ENCODE measurements at regions not wholly inside any gene's neighbourhood (a gene's known extent, or its start where the extent isn't known, plus 50 kb on each side); places are given as distances from the start of the nearest gene placed in this dataset.
"Not testable (repeated sequence)": the region's sequence is repeated elsewhere in the genome, so short reads cannot be mapped to it uniquely, and the experiment has no call there.

DNA sequence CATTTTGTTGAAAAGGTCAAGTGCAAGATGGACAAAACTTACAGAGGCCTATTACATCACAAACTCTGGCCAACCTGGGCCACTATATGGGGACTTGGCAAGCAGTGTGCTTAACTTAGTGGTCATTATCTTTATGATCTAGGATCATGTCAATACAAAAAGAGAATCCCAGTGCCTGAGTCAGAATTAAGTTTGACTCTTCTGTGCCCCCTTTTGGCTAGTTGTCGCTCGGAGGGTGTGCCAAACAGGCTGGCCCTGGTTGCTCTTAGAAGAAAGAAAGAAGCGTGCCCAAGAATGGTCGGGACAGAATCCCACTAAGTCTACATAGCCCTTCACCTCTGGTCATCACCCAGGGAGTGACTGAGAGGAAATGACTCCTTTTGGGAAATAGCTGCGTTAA lies 100.1 kb downstream of the EIF4E start:
- peak in 3 of 4 experiments; percentile 3 to 6 (median 4) for DNase-seq

DNA sequence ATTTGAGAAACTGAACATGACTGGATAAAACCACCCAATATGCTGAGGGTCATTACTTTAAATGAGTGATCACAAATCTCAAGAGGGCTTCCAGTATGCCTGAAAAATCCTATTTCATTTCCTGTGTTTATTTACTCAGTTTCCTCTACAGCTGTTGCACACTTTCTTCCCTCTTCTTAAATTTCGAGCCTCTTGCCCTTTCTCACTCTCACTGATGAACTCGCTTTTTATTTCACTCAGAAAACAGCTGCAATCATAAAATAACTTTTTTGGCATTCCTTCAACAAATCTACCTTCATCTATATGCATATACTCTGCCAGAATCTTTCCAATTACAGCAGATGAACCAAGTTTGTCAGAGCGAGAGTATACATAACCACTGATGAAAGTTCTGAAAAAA lies 101.3 kb downstream of the EIF4E start:
- DNase-seq, result no peak

DNA sequence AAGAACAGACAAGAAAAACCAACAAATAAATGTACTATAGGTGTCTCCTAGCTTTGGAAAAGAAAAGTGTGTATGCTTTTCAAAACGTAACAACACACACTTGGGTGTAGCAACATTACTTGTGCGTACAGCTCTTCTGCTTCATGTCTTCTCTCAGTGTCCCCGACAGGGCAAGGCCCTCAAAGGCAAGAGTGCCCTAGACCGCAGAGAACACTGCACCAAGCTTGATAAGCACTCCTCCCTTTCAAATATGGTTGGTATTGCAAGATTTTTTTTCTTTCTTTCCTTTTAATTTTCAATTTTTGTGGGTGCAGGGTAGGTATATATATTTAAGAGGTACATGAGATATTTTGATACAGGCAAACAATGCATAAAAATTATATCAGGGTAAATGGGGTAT lies 106.8 kb downstream of the EIF4E start:
- no peak for DNase-seq

DNA sequence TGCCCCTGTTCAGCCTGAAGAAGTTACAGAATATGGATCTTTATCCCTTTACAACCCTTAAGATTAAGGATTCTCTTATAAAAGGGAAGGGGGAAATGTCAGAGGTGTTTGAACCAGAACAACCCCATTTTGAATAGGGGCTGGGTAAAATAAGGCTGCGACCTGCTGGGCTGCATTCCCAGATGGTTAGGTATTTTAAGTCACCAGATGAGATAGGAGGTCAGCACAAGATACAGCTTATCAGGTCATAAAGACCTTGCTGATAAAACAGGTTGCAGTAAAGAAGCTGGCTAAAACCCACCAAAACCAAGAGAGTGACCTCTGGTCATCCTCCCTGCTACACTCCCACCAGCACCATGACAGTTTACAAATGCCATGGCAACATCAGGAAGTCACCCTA lies 110.8 kb downstream of the EIF4E start:
- DNase-seq, result not testable (repeated sequence)

DNA sequence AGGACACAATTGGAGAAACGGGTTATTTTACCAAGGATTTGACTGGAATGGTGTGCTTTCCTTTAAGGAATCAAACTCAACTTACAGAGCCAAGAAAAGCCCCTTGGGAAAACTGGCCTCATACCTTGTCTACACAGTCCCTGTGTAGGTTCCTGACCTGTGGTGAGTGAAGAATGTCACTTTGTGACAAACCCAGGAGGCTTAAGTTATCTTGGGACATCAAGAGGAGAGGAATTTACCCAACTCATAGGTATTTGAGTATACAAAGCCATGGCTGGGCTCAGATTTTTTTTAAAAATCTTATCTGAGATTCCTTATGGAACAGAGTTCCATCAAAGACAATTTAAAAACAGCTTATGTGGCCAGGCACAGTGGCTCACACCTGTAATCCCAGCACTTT lies 112.1 kb downstream of the EIF4E start:
- no peak for DNase-seq

DNA sequence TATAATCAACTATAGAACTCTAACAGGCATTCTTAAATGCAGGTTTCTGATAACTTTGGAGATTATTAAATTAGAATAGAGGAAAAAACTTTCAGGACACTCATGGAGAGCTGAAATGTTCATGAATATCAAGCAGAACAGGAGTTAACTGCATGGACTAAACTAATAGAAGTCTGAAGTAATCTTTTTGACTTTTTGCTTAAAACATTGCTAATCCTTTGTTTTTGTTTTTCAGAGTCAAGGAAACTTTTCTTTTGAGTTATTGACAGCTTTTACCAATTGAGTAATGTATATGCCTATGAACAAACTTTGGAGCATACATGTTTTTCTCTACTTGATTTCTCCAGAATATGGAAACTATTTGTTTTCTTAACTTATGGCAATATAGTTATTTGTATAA lies 112.5 kb downstream of the EIF4E start:
- DNase-seq, result no peak

DNA sequence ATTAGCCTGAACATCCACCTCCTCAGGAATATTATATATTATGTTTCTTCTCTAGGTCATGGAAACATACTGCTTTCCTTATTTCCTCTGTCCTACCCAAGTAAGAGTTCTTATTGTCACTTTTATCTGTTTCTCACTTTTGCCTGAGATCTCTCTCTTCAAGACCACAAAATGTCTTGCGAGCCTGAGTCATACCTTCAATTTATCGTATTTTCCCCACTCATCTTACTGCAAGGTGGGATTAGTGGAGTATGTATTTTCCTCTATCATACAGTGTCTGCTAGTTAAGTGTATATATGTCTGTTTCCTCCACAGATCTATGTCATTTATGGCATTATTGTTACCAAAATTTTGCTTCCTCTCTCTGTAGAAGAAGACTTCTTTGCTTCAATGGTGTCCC lies 124.5 kb downstream of the EIF4E start:
- no peak for DNase-seq

DNA sequence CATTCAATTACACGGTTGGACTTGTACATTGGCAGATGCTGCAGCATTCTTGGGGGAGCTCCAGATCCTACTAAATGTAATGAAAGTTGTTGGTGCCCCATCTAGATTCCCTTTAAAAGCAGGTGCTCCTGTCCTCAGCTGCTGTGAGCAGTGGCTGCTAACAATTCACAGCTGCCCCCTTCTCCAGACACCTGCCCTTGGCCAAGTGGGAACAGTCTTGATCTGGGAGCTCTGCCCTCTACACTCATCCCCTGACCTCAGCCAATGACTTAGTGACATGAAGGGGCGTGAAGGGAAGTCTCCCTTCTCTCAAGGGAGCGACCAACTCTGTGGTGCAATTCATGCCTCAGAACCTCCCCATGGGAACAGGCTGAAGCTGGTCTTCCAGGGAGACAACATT lies 125.7 kb downstream of the EIF4E start:
- no peak for DNase-seq

DNA sequence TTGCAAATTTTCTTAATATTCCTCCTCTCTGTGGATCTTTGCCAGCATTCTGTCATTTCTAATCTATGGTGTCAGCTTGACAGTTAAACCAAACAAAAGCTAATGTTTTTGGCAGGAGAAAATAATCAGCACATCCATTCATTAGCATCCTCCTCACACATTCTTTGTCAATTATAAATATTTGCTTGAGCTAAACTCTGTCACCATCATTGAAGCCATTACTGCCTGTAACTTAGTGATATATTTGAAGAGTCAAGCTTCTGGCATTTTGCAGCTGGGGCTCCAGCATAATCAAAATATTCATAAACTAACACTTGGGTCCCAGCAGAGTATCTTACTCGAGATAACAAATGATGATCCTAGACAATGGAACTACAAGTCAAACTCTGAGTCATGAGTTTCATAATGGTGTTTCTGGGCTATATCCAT lies 126.1 kb downstream of the EIF4E start:
- no peak for DNase-seq

DNA sequence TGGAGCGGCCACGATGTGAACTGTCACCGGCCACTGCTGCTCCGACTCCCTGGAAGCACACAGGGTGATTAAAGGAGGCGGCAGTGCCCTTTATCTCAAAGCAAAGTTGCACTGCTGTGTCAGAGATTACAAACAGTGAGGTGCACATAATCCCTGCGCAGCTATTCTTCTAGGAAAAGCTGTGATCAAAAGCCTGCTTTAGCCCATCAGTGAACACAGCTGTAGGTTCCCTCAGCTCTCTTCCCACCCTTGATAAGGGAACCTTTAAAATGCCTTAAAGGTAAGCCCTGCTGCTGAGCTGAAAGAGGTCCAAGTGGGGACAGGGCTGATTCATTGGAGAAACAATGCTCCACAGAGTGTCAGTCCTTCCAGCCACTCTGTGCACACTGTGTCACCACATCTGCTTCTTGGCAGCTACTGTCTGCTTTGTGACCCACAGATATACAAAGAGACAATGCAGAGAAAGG lies 127.6 kb downstream of the EIF4E start:
- DNase-seq, result no peak

DNA sequence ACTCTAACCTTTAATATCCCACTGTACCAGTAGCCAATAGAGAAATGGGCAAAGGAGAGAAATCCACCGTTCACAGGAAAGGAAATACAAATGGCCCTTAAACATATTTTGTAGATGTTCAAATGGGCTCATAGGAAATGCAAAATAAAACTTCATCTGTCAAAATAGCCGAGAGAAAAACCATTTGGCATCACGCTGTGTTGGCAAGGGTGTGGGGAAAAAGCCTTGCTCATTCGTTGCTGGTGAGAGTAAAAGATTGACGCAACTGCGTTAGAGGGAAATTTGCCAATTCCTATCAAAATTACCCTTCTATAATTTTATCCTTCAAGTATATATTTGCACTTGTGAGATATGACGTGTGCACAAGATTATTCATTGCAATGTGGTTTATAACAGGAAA lies 131.9 kb downstream of the EIF4E start:
- DNase-seq, result no peak

DNA sequence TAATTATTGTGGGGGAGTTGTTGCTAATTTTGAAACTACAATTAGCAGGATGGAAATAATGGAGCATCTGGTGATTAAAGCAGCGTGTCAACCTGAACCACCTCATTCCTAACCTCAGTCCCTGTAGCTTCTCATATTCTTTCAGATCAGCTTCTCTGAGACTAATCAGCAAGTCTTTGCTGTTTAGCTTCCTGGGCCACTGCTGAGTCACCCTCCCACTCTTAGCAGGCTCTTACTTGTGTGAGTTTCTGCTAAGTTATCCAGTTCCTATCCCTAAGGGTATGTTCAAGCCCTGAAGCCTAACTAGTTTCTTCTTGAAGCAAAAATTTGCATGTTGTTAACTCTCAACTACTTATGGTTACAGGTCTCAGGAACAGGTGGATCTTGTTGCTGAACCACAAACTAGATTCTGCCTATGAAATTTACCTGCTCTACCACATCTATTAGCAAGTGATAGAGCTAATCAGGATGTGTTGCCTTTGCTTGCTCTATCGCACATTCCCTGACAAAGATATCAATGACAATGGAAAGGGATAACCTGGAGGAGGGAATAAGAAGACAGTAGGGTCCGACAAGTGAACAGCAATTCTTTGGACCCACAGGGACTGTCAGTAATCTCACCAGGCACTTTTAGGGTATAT lies 134.2 kb downstream of the EIF4E start:
- peak; percentile 38 to 63 (median 60) for DNase-seq

DNA sequence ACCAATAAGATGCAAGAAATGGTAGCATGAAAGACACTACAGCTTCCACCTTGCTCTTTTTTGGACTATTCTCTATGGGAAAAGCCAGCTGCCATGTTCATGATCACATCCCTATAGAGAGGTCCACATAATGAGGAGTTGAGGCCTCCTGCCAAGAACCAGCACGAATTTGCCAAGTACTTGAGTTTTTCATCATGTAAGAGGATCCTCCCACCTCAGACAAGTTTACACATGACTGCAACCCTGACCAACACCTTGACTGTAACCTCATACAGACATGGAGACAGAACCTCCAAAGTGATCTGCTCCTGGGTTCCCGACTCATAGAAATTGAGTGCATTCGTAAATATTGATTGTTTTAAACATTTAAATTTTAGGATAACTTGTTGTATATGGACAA lies 135.2 kb upstream of the TSPAN5 start:
- no peak for DNase-seq

DNA sequence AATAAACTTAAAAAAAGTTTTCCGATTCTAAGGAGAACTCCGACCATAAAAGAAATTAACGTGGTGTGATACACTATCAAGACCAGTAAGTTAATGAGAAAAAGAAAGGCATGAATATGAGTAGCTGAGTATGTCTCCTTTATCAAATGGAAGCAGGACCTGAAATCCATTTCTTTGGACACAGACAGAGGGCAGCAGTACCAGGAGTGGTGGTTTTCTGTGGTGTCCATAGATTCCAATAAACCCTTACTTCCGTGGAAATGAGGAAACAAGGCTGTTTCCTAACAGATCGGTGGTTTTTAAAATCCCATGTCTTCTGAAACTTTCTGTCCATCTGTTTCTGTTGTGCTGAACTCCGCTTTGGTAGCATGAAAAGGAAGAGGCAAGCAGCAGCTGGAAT lies 128.5 kb upstream of the TSPAN5 start:
- peak in 3 of 4 experiments; percentile 5 to 19 (median 16) for DNase-seq

DNA sequence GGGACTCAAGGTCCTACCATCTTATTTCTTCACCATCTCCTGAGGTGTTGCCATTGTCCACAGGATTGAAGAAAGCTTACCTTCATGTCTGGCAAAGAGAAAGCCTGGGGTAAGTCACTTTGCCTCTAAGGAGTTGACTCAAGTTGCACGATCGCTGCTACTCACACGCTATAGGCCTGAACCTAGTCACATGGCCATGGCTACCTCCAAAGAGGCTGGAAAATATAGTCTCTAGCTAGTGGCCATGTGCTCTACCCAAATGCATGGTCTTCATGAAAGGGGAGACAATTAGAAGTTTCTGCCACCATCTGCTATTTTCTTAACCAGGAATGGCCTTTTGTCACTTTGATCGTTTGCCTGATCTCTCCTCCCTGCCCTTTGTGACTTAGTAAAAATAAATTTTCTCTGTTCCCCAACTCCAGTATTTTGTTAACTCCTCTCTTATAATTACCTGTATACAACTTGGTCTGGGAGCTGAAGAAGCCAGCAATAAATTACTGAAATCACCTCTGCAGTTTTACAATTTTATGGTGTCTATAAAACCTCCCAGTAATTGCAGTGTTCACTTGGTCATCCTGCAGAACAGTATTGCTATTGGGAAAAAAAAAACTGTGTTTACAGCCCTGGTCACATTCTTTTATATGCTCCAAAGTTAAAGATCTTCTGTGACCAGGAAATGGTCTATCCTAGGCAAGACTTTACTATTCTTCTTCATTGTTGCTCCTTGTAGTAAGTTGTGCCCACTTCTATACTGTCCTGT lies 126.7 kb upstream of the TSPAN5 start:
- no peak for DNase-seq

DNA sequence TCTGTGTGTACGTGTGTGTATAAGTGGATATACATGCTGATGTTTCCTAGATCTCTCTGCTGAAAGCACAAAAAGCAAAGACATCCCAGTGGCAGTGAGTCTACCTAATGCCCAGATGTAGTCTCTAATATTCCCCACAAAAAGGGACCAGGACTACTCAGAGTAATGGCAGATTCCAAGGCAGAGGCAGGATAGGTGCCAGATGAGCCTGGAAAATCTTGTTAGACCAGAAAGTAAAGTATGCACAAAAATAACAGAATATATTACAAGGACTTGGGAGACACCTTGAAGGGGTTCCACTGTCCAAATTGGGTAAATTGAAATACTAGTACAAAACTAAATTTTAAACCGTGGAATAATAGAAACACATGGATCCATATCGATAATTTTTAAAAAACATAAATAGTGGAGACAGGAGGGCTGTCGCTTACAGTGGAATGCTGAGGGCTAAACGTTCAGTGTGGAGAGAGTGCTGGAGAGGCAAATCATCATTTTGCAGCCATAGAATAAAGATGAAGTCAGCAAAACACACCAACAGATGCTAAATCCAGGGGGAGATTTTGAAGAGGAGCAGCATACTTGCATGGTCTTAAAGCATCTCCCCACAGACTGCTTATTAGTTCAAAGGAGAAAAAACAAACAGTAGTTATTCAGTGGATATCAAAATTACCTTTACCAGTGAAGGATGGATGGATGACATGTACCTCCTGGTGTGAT lies 123.4 kb upstream of the TSPAN5 start:
- DNase-seq, result no peak

DNA sequence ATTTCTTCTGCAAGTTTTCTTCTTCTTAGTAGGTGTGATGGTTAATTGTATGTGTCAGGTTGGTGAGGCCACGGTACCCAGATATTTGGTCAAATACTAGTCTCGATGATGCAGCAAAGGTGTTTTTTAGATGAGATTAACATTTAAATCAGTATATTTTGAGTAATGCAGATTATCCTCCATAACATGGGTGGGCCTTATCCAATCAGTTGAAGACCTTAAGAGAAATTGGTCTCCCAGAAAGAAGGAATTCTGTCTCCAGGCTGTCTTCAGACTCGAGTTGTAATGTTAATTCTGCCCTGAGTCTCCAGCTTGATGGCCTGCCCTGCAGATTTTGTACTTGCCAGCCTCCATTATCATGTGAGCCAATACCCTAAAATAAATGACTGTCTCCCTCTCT lies 122.5 kb upstream of the TSPAN5 start:
- DNase-seq, result no peak

DNA sequence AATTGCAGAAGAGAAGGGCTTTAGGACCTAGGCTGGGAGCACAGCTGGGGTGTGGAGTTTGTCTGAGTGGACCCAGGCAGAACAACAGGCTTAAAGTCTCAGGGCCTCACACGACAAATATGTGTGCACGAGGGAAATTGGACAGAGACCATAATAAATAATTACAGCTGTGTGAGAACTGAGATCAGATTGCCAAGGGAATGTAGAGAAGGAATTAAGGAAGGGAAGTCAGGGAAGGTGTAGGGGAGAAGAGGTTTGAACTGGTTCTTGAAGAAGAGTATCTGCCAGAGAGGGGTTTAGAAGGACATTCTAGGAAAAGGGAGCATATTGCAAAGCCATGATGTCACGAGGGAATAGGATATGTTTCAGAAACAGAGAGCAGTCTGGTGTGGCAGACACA lies 120.7 kb upstream of the TSPAN5 start:
- DNase-seq, result no peak

DNA sequence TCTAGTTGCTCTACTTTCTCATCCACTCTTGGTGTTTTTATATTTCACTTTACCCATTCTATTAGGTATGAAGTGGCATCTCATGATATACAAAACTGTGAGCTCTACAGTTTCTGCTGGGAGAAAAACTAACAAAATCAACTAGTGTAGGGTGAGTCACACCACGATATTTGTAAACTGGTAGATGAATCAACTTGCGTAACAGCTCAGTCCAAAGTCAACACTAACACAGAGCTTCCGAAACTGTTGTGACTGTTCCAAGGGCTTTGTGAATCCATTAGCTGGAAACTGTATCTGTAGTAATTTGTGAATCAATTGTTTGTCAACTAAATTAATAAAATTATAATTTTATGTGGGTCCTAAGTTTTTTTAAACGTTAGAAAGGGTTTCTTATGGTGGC lies 119.8 kb upstream of the TSPAN5 start:
- DNase-seq, result no peak

DNA sequence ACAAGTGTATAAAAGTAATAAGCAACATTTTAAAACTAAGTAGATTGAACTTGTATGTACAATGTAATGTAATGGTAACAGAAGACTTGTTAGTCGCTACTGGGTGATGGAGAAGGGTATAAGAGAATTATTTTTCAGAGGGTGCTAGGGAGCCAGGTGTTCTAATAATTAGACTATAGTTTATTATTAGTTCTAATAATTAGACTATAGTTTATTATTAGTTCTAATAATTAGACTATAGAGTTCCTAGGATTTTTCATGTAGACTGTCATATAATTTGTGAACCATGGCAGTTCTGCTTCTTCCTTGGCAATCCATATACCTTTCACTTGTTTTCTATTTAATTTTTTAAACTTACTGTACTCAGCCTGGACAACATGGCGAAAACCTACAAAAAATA lies 117.3 kb upstream of the TSPAN5 start:
- DNase-seq, result no peak

DNA sequence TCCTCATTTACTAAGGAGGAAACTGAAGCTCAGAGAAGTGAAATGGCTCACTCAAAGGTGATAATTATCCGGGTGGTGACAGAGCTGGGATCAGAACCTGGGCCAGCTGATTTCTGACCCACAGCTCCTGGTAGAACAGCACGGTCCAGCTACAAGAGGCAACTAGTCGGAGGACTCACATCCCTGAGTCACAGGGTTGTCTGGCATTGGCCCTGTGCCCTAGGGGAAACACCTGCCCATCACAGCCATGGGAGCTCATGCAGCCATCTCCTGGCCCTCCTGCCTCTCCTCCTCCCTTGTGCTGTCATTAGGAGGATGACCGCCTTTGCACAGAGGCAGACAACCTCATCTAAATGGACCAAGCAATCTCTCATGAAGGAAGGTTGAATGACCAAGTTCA lies 115.2 kb upstream of the TSPAN5 start:
- no peak for DNase-seq

DNA sequence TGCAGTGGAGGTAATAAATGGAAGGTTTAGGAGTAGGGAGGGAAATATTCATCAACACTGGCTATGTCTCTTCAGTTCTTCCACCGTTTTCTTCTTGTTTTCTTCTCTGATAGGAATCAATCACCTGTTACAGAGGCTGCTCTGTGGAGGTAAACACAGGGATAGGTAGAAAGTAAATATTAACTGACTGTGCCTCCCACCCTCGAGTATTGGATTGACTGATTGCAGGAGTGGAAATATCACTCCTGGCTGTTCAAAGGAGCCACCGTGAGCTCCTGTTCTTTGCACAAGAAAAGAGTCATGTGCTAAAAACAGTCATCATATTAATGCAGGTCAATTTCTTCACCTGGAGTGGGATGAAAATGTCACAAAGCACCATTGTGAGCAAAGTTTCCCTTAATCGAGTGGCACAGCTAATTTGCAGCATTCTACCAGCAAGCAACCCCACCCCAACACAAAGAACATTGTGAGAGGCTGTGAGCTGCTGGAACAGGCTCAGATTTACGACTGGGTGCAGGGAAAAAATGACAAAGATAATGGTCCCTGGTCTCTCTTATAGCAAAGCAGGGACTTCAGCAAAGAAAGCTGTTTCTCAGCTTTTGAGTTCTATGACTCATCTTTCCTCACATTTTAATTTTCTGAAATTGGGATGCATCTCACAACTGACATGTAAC lies 113.7 kb upstream of the TSPAN5 start:
- no peak for DNase-seq

DNA sequence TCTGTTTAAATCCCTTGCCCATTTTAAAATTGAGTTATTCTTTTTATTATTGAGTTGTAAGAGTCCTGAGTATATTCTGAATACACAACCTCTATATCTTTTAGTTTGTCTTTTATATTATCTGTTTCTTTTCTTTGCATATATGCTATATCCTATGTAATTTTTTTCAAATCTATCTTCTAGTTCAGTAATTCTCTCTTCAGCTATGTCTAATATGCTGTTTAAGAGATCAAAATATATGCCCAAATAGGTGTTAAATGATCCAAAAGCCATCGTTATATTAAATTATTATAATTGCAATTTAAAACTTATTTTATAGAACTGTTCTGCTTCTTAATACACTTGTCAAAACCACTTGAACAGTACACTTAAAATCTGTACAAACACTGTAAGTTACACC lies 107.4 kb upstream of the TSPAN5 start:
- no peak for DNase-seq

All from suppressor macrophage (primary cell).